ENCODE measurements at regions not wholly inside any gene's neighbourhood (a gene's known extent, or its start where the extent isn't known, plus 50 kb on each side); places are given as distances from the start of the nearest gene placed in this dataset.

GRCh38 chr3:135500034-135500433 is 465.5 kb upstream of the PPP2R3A start:
- peaks cover 5% of the 10 kb centered on the region for H3K27me3 ChIP-seq
- no peaks in the 10 kb centered on the region for H3K4me1 ChIP-seq
- ATAC-seq (no peak), DNase-seq (no peak)
- H3K27ac ChIP-seq, result no peak overlapping the region
- no peaks in the 10 kb centered on the region for H3K36me3 ChIP-seq
- H3K9me3 ChIP-seq, result no peaks in the 10 kb centered on the region
- TF ChIP-seq CTCF (IDR thresholded peaks at IDR 0.05), result no peak
- no peak overlapping the region for H3K4me3 ChIP-seq
- intact Hi-C loops (cut with DNase I), result no loop called here

DNA sequence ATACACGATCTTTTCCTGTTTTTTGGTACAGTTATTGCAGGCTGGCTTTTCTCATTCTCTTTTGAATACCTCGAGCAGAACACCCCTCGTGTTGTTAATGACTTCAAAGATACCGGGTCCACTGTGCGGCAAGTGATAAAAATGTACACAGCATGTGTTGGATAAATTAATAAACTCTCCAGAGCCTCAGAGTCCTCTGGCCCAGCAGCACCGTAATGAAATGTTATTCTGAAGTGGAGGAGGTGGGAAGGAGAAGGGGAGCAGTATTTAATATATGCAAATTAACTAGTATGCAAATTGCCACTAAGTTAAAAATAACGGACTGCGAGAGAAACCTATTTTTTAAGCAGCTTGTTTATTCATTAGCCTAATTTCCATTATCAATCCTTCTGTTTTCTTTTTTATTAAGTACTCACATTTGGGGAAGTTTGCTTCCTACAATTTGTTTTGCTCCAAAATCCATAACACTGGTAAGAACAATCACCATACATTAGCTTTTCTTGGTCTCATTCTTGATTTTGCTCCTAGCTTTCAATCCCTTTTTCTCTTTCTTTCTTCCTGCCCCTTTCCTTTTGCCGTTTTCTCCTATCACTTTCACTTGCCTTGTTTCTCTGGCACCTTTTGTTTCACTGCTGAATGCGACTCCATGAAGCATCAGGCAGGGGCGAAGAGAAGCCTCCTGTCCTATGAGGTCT is 462.3 kb upstream of the PPP2R3A start:
- TF ChIP-seq CTCF (IDR thresholded peaks at IDR 0.05), result no peak
- no peaks in the 10 kb centered on the region for H3K36me3 ChIP-seq
- H3K9me3 ChIP-seq, result no peaks in the 10 kb centered on the region
- intact Hi-C loops (cut with DNase I), result no loop called here
- no peak for ATAC-seq
- H3K4me3 ChIP-seq, result no peak overlapping the region
- peaks cover 5% of the 10 kb centered on the region for H3K27me3 ChIP-seq
- no peak overlapping the region for H3K27ac ChIP-seq
- DNase-seq, result no peak
- no peaks in the 10 kb centered on the region for H3K4me1 ChIP-seq

- Histone ChIP-seq H3K9me3 (no peaks in the 10 kb centered on the region), H3K27me3 (peaks cover 5% of the 10 kb centered on the region), H3K4me3 (no peak overlapping the region), H3K36me3 (no peaks in the 10 kb centered on the region), H3K27ac (no peak overlapping the region), H3K4me1 (no peaks in the 10 kb centered on the region)
- peak; percentile 81 for ATAC-seq
- peak; percentile 79 for DNase-seq
- intact Hi-C loops (cut with DNase I), result no loop called here
- peak; percentile 47 for TF ChIP-seq CTCF (IDR thresholded peaks at IDR 0.05)
Observed at GRCh38 chr3:135503760-135504686, 461.5 kb upstream of the PPP2R3A start.

DNA sequence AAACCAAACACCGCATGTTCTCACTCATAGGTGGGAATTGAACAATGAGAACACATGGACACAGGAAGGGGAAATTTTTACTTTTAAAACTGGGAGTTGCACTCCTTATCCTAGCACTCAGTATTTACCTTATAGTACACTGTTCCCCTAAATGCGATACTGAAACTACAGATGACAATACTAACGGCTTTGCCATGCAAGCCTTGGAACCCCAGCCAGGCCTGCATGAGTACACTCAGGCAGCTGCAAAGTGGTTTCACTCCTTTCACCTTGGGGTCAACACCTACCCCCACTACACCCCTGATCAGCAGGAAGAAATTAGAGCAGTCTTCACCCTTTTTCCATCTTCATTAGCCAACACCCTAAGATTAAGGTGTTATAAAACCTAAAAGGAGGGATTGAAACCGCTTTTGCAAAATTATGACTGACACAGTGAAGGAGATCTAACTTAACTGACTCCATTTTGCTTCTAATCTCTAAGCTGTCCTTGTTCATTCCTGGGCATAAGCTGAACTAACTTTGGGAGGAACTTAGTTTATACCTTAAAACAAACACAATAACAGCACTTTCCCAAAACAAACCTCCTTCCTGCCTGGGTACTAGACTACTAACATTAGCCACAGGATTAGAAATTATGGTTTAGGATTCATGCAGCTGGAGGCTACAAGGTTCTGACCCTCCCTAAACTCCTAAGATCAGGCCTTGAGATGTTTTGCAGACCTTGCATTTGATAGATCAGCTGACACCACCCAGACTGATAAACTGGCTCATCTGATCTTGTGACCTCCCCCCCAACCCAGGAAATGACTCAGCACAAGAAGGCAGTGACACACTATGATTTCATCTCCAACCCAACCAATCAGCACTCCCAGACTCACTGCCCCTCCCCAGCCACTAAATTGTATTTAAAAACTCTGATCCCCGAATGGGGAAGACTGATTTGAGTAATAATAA is 452.1 kb upstream of the PPP2R3A start:
- H3K4me1 ChIP-seq, result no peaks in the 10 kb centered on the region
- H3K9me3 ChIP-seq, result no peaks in the 10 kb centered on the region
- no peak for ATAC-seq
- no peaks in the 10 kb centered on the region for H3K27me3 ChIP-seq
- no peak for TF ChIP-seq CTCF (IDR thresholded peaks at IDR 0.05)
- intact Hi-C loops (cut with DNase I), result no loop called here
- no peak for DNase-seq
- no peak overlapping the region for H3K27ac ChIP-seq
- H3K36me3 ChIP-seq, result no peaks in the 10 kb centered on the region
- no peak overlapping the region for H3K4me3 ChIP-seq

- Histone ChIP-seq H3K9me3 (no peaks in the 10 kb centered on the region), H3K4me1 (no peaks in the 10 kb centered on the region), H3K4me3 (no peak overlapping the region), H3K27ac (no peak overlapping the region), H3K27me3 (no peaks in the 10 kb centered on the region), H3K36me3 (no peaks in the 10 kb centered on the region)
- DNase-seq (no peak), ATAC-seq (no peak)
- no peak for TF ChIP-seq CTCF (IDR thresholded peaks at IDR 0.05)
- intact Hi-C loops (cut with DNase I), result no loop called here
Observed at GRCh38 chr3:135514060-135514448, 451.5 kb upstream of the PPP2R3A start.
